GM20000 (cell line): ENCODE measurements at regions not wholly inside any gene's neighbourhood (a gene's known extent, or its start where the extent isn't known, plus 50 kb on each side); places are given as distances from the start of the nearest gene placed in this dataset.

ENCODE experiments used
- DNase-seq: peaks from one replicate; pipeline ENCODE4 v3.0.0; 2012; ENCODE audit warnings: low spot score
- TF ChIP-seq, protein P1 (sequence below): IDR thresholded peaks from 2 replicates; pipeline ENCODE4 v1.5.1; 2012; ENCODE audit warnings: mild to moderate bottlenecking, control low read depth; ENCODE audit errors: extremely low read depth, missing control alignments

- TF ChIP-seq, protein P1, sequence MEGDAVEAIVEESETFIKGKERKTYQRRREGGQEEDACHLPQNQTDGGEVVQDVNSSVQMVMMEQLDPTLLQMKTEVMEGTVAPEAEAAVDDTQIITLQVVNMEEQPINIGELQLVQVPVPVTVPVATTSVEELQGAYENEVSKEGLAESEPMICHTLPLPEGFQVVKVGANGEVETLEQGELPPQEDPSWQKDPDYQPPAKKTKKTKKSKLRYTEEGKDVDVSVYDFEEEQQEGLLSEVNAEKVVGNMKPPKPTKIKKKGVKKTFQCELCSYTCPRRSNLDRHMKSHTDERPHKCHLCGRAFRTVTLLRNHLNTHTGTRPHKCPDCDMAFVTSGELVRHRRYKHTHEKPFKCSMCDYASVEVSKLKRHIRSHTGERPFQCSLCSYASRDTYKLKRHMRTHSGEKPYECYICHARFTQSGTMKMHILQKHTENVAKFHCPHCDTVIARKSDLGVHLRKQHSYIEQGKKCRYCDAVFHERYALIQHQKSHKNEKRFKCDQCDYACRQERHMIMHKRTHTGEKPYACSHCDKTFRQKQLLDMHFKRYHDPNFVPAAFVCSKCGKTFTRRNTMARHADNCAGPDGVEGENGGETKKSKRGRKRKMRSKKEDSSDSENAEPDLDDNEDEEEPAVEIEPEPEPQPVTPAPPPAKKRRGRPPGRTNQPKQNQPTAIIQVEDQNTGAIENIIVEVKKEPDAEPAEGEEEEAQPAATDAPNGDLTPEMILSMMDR = no peak
These were observed 795.1 kb upstream of the GRIA3 start for GRCh38 chrX:122389005-122389404.

GRCh38 chrX:122418758-122419157, 765.3 kb upstream of the GRIA3 start:
- no peak for DNase-seq
- TF ChIP-seq, protein P1 = no peak

More at GRCh38 chrX:122389005-122389404, 795.1 kb upstream of the GRIA3 start:
- no peak for DNase-seq

DNA sequence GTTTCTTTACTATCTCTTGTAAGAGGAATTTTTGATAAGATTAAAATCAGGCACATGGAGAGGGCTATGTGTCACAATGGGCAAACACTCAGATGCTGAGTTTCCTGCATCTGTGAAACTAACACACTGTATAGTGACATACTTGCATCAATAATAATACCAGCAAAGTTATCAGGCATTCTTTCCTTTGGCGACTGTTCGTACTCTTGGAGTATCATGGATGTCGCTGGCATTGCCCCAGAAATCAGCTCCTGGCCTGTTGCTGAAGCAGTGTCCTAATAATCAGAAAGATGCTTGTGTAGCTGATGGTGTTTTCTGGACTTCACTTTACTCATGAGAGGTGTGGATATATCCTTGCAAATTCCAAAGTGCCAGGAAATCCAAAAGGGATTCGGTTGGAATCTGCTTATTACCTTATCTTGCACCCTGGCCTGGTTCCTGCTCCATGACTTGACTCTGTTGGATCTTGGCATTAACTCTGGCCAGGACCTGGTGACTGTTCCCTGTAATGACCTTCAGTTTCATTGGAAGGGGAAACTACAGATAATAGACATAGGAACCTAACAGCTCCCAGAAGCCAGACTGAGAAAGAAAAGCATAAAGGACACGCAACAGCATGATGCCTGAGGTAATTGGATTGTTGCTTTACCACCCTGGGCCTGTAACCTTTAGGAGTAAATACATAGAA, 762.5 kb upstream of the GRIA3 start:
- DNase-seq = no peak
- TF ChIP-seq, protein P1 = no peak

DNA sequence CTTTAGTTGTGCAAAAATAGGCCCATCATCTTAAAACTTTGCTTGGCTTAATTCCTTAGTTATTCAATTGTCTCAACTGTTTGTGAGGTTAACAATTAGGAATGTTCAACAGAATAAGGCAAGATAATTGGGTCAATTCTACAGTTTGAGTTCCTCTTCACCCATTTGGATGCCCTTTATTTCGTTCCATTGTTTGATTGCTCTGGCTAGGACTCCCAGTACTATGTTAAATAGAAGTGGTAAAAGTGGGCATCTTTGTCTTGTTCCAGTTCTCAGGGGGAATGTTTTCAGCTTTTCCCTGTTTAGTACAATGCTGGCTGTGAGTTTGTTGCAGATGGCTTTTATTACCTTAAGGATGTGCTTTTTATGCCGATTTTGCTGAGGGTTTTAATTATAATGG, 761.5 kb upstream of the GRIA3 start:
- TF ChIP-seq, protein P1 = no peak
- no peak for DNase-seq

GRCh38 chrX:122434942-122435341, 749.1 kb upstream of the GRIA3 start:
- TF ChIP-seq, protein P1 = no peak
- DNase-seq = no peak

DNA sequence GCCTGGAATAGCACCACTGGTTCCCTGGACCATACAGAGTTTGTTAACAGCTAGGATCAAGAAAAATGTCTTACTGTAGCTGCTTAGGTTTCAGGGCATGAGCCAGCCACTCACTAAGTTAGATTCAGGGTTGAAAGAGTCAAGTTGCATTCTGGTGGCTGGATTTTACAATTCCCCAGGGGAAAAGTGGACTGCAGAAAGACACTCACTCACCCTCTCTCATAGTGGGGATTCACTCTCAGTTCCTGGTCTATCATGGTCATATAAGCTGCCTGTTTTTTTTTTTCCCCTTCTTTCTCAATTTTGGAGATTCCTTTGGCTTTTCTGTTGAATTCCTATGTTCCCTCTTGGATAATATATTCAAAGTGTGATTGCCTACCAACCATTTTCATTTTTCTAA, 744.2 kb upstream of the GRIA3 start:
- TF ChIP-seq, protein P1 = no peak

DNA sequence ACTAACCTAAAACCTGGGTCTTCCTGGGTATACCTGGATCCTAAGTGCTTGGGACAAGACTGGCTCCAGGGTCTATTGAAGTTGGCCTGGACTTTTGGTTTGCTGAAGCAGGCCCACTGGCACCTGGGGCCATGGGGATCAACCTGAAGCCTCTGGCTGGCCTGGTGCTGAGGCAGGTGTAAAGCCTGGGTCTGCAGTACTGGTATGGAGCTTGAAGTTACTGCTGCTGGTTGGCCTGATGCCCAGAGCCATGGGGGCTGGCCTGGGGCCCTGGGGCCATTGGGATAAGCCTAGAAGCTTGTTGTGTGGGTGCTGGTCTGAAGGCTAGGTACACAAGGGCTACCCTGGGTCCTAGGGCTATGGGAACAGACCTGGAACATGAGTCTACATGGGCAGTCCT, 743.2 kb upstream of the GRIA3 start:
- DNase-seq = no peak
- TF ChIP-seq, protein P1 = no peak

More for the DNA sequence above, 744.2 kb upstream of the GRIA3 start:
- no peak for DNase-seq
